ENCODE measurements at regions not wholly inside any gene's neighbourhood (a gene's known extent, or its start where the extent isn't known, plus 50 kb on each side); places are given as distances from the start of the nearest gene placed in this dataset.

- Histone ChIP-seq H3K4me1 (no peaks in the 10 kb centered on the region), H3K27me3 (no peaks in the 10 kb centered on the region), H3K4me3 (no peak overlapping the region), H3K27ac (no peak overlapping the region), H3K36me3 (no peaks in the 10 kb centered on the region), H3K9me3 (no peaks in the 10 kb centered on the region)
- intact Hi-C loops (cut with DNase I): no loop called here
- no peak for TF ChIP-seq POLR2AphosphoS5 (IDR thresholded peaks at IDR 0.05; ENCODE audit: insufficient read depth in 1 of 2, low read depth in 1 of 2)
- no peak for TF ChIP-seq CTCF (IDR thresholded peaks at IDR 0.05)
- TF ChIP-seq POLR2A (IDR thresholded peaks at IDR 0.05): no peak
- DNase-seq (ENCODE audit: extremely low spot score in 2 of 2): no peak
Measured at GRCh38 chr4:103365285-103365684, 167.1 kb upstream of the CENPE start.

- Histone ChIP-seq H3K27ac (no peak overlapping the region), H3K27me3 (no peaks in the 10 kb centered on the region), H3K36me3 (no peaks in the 10 kb centered on the region), H3K9me3 (no peaks in the 10 kb centered on the region), H3K4me1 (no peaks in the 10 kb centered on the region), H3K4me3 (no peak overlapping the region)
- no peak for TF ChIP-seq POLR2AphosphoS5 (IDR thresholded peaks at IDR 0.05; ENCODE audit: insufficient read depth in 1 of 2, low read depth in 1 of 2)
- TF ChIP-seq POLR2A (IDR thresholded peaks at IDR 0.05): no peak
- TF ChIP-seq CTCF (IDR thresholded peaks at IDR 0.05): no peak
- no peak for DNase-seq (ENCODE audit: extremely low spot score in 2 of 2)
- intact Hi-C loops (cut with DNase I): no loop called here
Measured at GRCh38 chr4:103364083-103364482, 165.9 kb upstream of the CENPE start.

- no peaks in the 10 kb centered on the region for H3K4me1 ChIP-seq
- no peaks in the 10 kb centered on the region for H3K27me3 ChIP-seq
- no peaks in the 10 kb centered on the region for H3K36me3 ChIP-seq
- H3K9me3 ChIP-seq: no peaks in the 10 kb centered on the region
- no peak overlapping the region for H3K27ac ChIP-seq
- intact Hi-C loops (cut with DNase I): no loop called here
- TF ChIP-seq POLR2A (IDR thresholded peaks at IDR 0.05) (no peak), CTCF (IDR thresholded peaks at IDR 0.05) (no peak), POLR2AphosphoS5 (IDR thresholded peaks at IDR 0.05; ENCODE audit: insufficient read depth in 1 of 2, low read depth in 1 of 2) (no peak)
- DNase-seq (ENCODE audit: extremely low spot score in 2 of 2): no peak
- H3K4me3 ChIP-seq: no peak overlapping the region
Measured at GRCh38 chr4:103361926-103362325, 163.8 kb upstream of the CENPE start.

- Histone ChIP-seq H3K27ac (no peak overlapping the region), H3K9me3 (no peaks in the 10 kb centered on the region), H3K4me1 (no peaks in the 10 kb centered on the region), H3K36me3 (no peaks in the 10 kb centered on the region), H3K27me3 (no peaks in the 10 kb centered on the region), H3K4me3 (no peak overlapping the region)
- TF ChIP-seq POLR2A (IDR thresholded peaks at IDR 0.05) (no peak), CTCF (IDR thresholded peaks at IDR 0.05) (no peak), POLR2AphosphoS5 (IDR thresholded peaks at IDR 0.05; ENCODE audit: insufficient read depth in 1 of 2, low read depth in 1 of 2) (no peak)
- DNase-seq (ENCODE audit: extremely low spot score in 2 of 2): no peak
- intact Hi-C loops (cut with DNase I): no loop called here
Measured at GRCh38 chr4:103359900-103360299, 161.8 kb upstream of the CENPE start.

GRCh38 chr4:103354006-103354405 lies 155.9 kb upstream of the CENPE start:
- intact Hi-C loops (cut with DNase I): no loop called here
- Histone ChIP-seq H3K9me3 (no peaks in the 10 kb centered on the region), H3K4me3 (no peak overlapping the region), H3K36me3 (no peaks in the 10 kb centered on the region), H3K4me1 (no peaks in the 10 kb centered on the region), H3K27me3 (no peaks in the 10 kb centered on the region), H3K27ac (no peak overlapping the region)
- DNase-seq (ENCODE audit: extremely low spot score in 2 of 2): no peak
- TF ChIP-seq POLR2AphosphoS5 (IDR thresholded peaks at IDR 0.05; ENCODE audit: insufficient read depth in 1 of 2, low read depth in 1 of 2) (no peak), POLR2A (IDR thresholded peaks at IDR 0.05) (no peak), CTCF (IDR thresholded peaks at IDR 0.05) (no peak)
